HAP-1 (cell line): ENCODE measurements at regions not wholly inside any gene's neighbourhood (a gene's known extent, or its start where the extent isn't known, plus 50 kb on each side); places are given as distances from the start of the nearest gene placed in this dataset.

Experiments used
- DNase-seq, 2 experiments: peaks; one replicate each; pipeline ENCODE4 v3.0.0-alpha.2; 2016 to 2020; ENCODE audit warnings: low spot score in 2 of 2
- H3K27me3 ChIP-seq: fragments of 250-450 bp; sonication (Bioruptor Pico); 2 replicates; pipeline ENCODE4 v1.5.1; 2020; ENCODE audit warnings: low read depth, mild to moderate bottlenecking, moderate library complexity
- H3K36me3 ChIP-seq: fragments of 250-450 bp; sonication (Bioruptor Pico); replicated peaks from 2 replicates; pipeline ENCODE4 v1.5.1; 2020; ENCODE audit warnings: mild to moderate bottlenecking
- H3K4me1 ChIP-seq: fragments of 250-450 bp; sonication (Bioruptor Pico); 2 replicates; pipeline ENCODE4 v1.5.1; 2020; ENCODE audit warnings: mild to moderate bottlenecking
- H3K4me3 ChIP-seq: fragments of 250-450 bp; sonication (Bioruptor Pico); 2 replicates; pipeline ENCODE4 v1.5.1; 2020; ENCODE audit warnings: mild to moderate bottlenecking, moderate library complexity
- H3K9me3 ChIP-seq: fragments of 250-450 bp; sonication (Bioruptor Pico); 2 replicates; pipeline ENCODE4 v1.5.1; 2020; ENCODE audit warnings: mild to moderate bottlenecking, moderate library complexity
- in situ Hi-C: fragments of 300-500 bp; cut with MboI; formaldehyde crosslinking; loops from 3 replicates; pipeline ENCODE4 v1.14.3; 2020; ENCODE audit warnings: low sequenced_read_pairs, inconsistent platforms, mixed read lengths

GRCh38 chr3:104632947-104633346, 733.8 kb upstream of the ALCAM start:
- Histone ChIP-seq H3K36me3 (no peaks in the 10 kb centered on the region), H3K4me1 (no peaks in the 10 kb centered on the region), H3K4me3 (no peak overlapping the region), H3K9me3 (no peaks in the 10 kb centered on the region), H3K27me3 (no peaks in the 10 kb centered on the region)
- no peak for DNase-seq
- in situ Hi-C loops = no loop called here

- Histone ChIP-seq H3K4me1 (no peaks in the 10 kb centered on the region), H3K27me3 (no peaks in the 10 kb centered on the region), H3K4me3 (no peak overlapping the region), H3K9me3 (no peaks in the 10 kb centered on the region), H3K36me3 (no peaks in the 10 kb centered on the region)
- peak in 1 of 2 experiments; percentile 7 for DNase-seq
- in situ Hi-C loops = no loop called here
These were observed 730.7 kb upstream of the ALCAM start for GRCh38 chr3:104635872-104636580.

GRCh38 chr3:104642827-104643226, 723.9 kb upstream of the ALCAM start:
- Histone ChIP-seq H3K9me3 (no peaks in the 10 kb centered on the region), H3K4me3 (no peak overlapping the region), H3K27me3 (no peaks in the 10 kb centered on the region), H3K4me1 (no peaks in the 10 kb centered on the region), H3K36me3 (no peaks in the 10 kb centered on the region)
- in situ Hi-C loops = no loop called here
- DNase-seq = no peak

GRCh38 chr3:104646196-104646595, 720.5 kb upstream of the ALCAM start:
- no peak overlapping the region for H3K4me3 ChIP-seq
- in situ Hi-C loops = no loop called here
- DNase-seq = no peak
- H3K27me3 ChIP-seq = no peaks in the 10 kb centered on the region
- H3K9me3 ChIP-seq = no peaks in the 10 kb centered on the region
- H3K36me3 ChIP-seq = no peaks in the 10 kb centered on the region
- H3K4me1 ChIP-seq = no peaks in the 10 kb centered on the region

GRCh38 chr3:104648823-104649222, 717.9 kb upstream of the ALCAM start:
- DNase-seq = no peak
- no peaks in the 10 kb centered on the region for H3K27me3 ChIP-seq
- no peaks in the 10 kb centered on the region for H3K36me3 ChIP-seq
- in situ Hi-C loops = no loop called here
- no peaks in the 10 kb centered on the region for H3K9me3 ChIP-seq
- no peaks in the 10 kb centered on the region for H3K4me1 ChIP-seq
- H3K4me3 ChIP-seq = no peak overlapping the region

GRCh38 chr3:104669083-104669482, 697.6 kb upstream of the ALCAM start:
- no peaks in the 10 kb centered on the region for H3K4me1 ChIP-seq
- no peaks in the 10 kb centered on the region for H3K27me3 ChIP-seq
- no peaks in the 10 kb centered on the region for H3K36me3 ChIP-seq
- no peak overlapping the region for H3K4me3 ChIP-seq
- no peak for DNase-seq
- in situ Hi-C loops = no loop called here
- H3K9me3 ChIP-seq = no peaks in the 10 kb centered on the region

- in situ Hi-C loops = no loop called here
- no peak overlapping the region for H3K4me3 ChIP-seq
- H3K36me3 ChIP-seq = no peaks in the 10 kb centered on the region
- no peaks in the 10 kb centered on the region for H3K9me3 ChIP-seq
- no peaks in the 10 kb centered on the region for H3K27me3 ChIP-seq
- no peak for DNase-seq
- H3K4me1 ChIP-seq = no peaks in the 10 kb centered on the region
These were observed 694.4 kb upstream of the ALCAM start for GRCh38 chr3:104672331-104672730.

GRCh38 chr3:104673981-104674380, 692.7 kb upstream of the ALCAM start:
- no peaks in the 10 kb centered on the region for H3K4me1 ChIP-seq
- in situ Hi-C loops = no loop called here

GRCh38 chr3:104676241-104676640, 690.5 kb upstream of the ALCAM start:
- no peaks in the 10 kb centered on the region for H3K4me1 ChIP-seq
- no peaks in the 10 kb centered on the region for H3K27me3 ChIP-seq
- no peaks in the 10 kb centered on the region for H3K36me3 ChIP-seq
- no peaks in the 10 kb centered on the region for H3K9me3 ChIP-seq
- no peak for DNase-seq
- H3K4me3 ChIP-seq = no peak overlapping the region
- in situ Hi-C loops = no loop called here

More at GRCh38 chr3:104673981-104674380, 692.7 kb upstream of the ALCAM start:
- no peaks in the 10 kb centered on the region for H3K36me3 ChIP-seq
- no peak for DNase-seq
- no peaks in the 10 kb centered on the region for H3K9me3 ChIP-seq
- no peak overlapping the region for H3K4me3 ChIP-seq
- no peaks in the 10 kb centered on the region for H3K27me3 ChIP-seq

- Histone ChIP-seq H3K9me3 (no peaks in the 10 kb centered on the region), H3K27me3 (no peaks in the 10 kb centered on the region), H3K4me3 (no peak overlapping the region), H3K4me1 (no peaks in the 10 kb centered on the region), H3K36me3 (no peaks in the 10 kb centered on the region)
- in situ Hi-C loops = no loop called here
- no peak for DNase-seq
These were observed 688.8 kb upstream of the ALCAM start for GRCh38 chr3:104677932-104678331.

GRCh38 chr3:104685492-104685891, 681.2 kb upstream of the ALCAM start:
- in situ Hi-C loops = no loop called here
- Histone ChIP-seq H3K4me3 (no peak overlapping the region), H3K27me3 (no peaks in the 10 kb centered on the region), H3K4me1 (no peaks in the 10 kb centered on the region), H3K9me3 (no peaks in the 10 kb centered on the region), H3K36me3 (no peaks in the 10 kb centered on the region)
- DNase-seq = no peak

GRCh38 chr3:104687362-104687761, 679.3 kb upstream of the ALCAM start:
- H3K27me3 ChIP-seq = no peaks in the 10 kb centered on the region
- DNase-seq = no peak
- H3K36me3 ChIP-seq = no peaks in the 10 kb centered on the region
- no peak overlapping the region for H3K4me3 ChIP-seq
- H3K4me1 ChIP-seq = no peaks in the 10 kb centered on the region
- in situ Hi-C loops = no loop called here
- no peaks in the 10 kb centered on the region for H3K9me3 ChIP-seq

- Histone ChIP-seq H3K4me1 (no peaks in the 10 kb centered on the region), H3K27me3 (no peaks in the 10 kb centered on the region), H3K36me3 (no peaks in the 10 kb centered on the region), H3K9me3 (no peaks in the 10 kb centered on the region), H3K4me3 (no peak overlapping the region)
- peak in 1 of 2 experiments; percentile 7 for DNase-seq
- in situ Hi-C loops = no loop called here
These were observed 670.2 kb upstream of the ALCAM start for GRCh38 chr3:104696470-104696869.

- Histone ChIP-seq H3K36me3 (no peaks in the 10 kb centered on the region), H3K9me3 (no peaks in the 10 kb centered on the region), H3K4me3 (no peak overlapping the region), H3K4me1 (no peaks in the 10 kb centered on the region), H3K27me3 (no peaks in the 10 kb centered on the region)
- in situ Hi-C loops = no loop called here
- no peak for DNase-seq
These were observed 655.3 kb upstream of the ALCAM start for GRCh38 chr3:104711406-104711805.

- in situ Hi-C loops = no loop called here
- DNase-seq = no peak
- Histone ChIP-seq H3K36me3 (no peaks in the 10 kb centered on the region), H3K4me1 (no peaks in the 10 kb centered on the region), H3K4me3 (no peak overlapping the region), H3K9me3 (no peaks in the 10 kb centered on the region), H3K27me3 (no peaks in the 10 kb centered on the region)
These were observed 650.7 kb upstream of the ALCAM start for GRCh38 chr3:104715972-104716371.
